Endodermal cell (in vitro differentiated cells): ENCODE measurements at regions not wholly inside any gene's neighbourhood (a gene's known extent, or its start where the extent isn't known, plus 50 kb on each side); places are given as distances from the start of the nearest gene placed in this dataset.

Source experiments
- DNase-seq: peaks from one replicate; pipeline ENCODE4 v3.0.0-alpha.2; 2017
- H3K27ac ChIP-seq: 2 replicates; pipeline ENCODE4 v1.5.1; 2013; ENCODE audit warnings: mild to moderate bottlenecking, low read depth, low read length, moderate library complexity
- H3K27me3 ChIP-seq: 2 replicates; pipeline ENCODE4 v1.6.1; 2013; ENCODE audit warnings: mild to moderate bottlenecking, low read length, moderate library complexity; ENCODE audit not compliant: insufficient read depth, control insufficient read depth, poor library complexity, severe bottlenecking
- H3K36me3 ChIP-seq: 2 replicates; pipeline ENCODE4 v1.7.0; 2013; ENCODE audit warnings: mild to moderate bottlenecking, low read length, moderate library complexity; ENCODE audit not compliant: control insufficient read depth, insufficient read depth
- H3K4me1 ChIP-seq: one replicate; pipeline ENCODE4 v1.7.0; 2013; ENCODE audit warnings: low read length; ENCODE audit not compliant: control insufficient read depth, insufficient read depth
- H3K4me3 ChIP-seq: 2 replicates; pipeline ENCODE4 v1.5.1; 2013; ENCODE audit warnings: mild to moderate bottlenecking, low read length, moderate library complexity
- H3K9ac ChIP-seq: 2 replicates; pipeline ENCODE4 v1.6.1; 2013; ENCODE audit warnings: mild to moderate bottlenecking, low read length, moderate library complexity; ENCODE audit not compliant: poor library complexity, severe bottlenecking; ENCODE audit errors: extremely low read depth
- H3K9me3 ChIP-seq: 2 replicates; pipeline ENCODE4 v1.6.1; 2013; ENCODE audit warnings: mild to moderate bottlenecking, low read length, moderate library complexity; ENCODE audit not compliant: control insufficient read depth
- H3K27ac Mint-ChIP-seq: 2 replicates; pipeline ENCODE4 v1.8.0; 2020; ENCODE audit warnings: mixed read lengths
- H3K27me3 Mint-ChIP-seq: 2 replicates; pipeline ENCODE4 v1.8.0; 2021; ENCODE audit warnings: mild to moderate bottlenecking, mixed read lengths; ENCODE audit not compliant: insufficient read depth
- H3K36me3 Mint-ChIP-seq: 2 replicates; pipeline ENCODE4 v1.8.0; 2020; ENCODE audit warnings: low read depth, mixed read lengths
- H3K4me1 Mint-ChIP-seq: 2 replicates; pipeline ENCODE4 v1.8.0; 2020; ENCODE audit warnings: mixed read lengths
- H3K4me3 Mint-ChIP-seq: 2 replicates; pipeline ENCODE4 v1.8.0; 2020; ENCODE audit warnings: mild to moderate bottlenecking, moderate library complexity, mixed read lengths
- H3K9me3 Mint-ChIP-seq: 2 replicates; pipeline ENCODE4 v1.8.0; 2020; ENCODE audit warnings: mild to moderate bottlenecking, mixed read lengths
- CTCF ChIP-seq: fragments of 200-600 bp; sonication (generic); conservative IDR thresholded peaks from 2 replicates; pipeline ENCODE4 v1.5.0; 2021; ENCODE audit warnings: antibody characterized with exemption, mild to moderate bottlenecking
- WGBS, 2 experiments: methylation state at CpG; one replicate each; pipeline versions ENCODE4 v1.1.5 to v1.1.7; 2013; ENCODE audit warnings: missing lambda C conversion rate in 2 of 2, mixed read lengths in 1 of 2; ENCODE audit not compliant: insufficient coverage in 1 of 2, insufficient read length in 1 of 2; 5-methylcytosine and 5-hydroxymethylcytosine counted together

- no peaks in the 10 kb centered on the region for H3K36me3 Mint-ChIP-seq
- 92 to 100% methylated on average over 2 to 3 of the region's 3 CpGs for WGBS, 2 experiments
Measured at GRCh38 chr9:117574099-117574498, 130.1 kb upstream of the TLR4 start.

GRCh38 chr9:117564839-117565238, 139.4 kb upstream of the TLR4 start:
- Histone ChIP-seq H3K27me3 (no peaks in the 10 kb centered on the region), H3K4me3 (no peak overlapping the region), H3K36me3 (no peaks in the 10 kb centered on the region), H3K27ac (no peak overlapping the region), H3K4me1 (peaks cover 2% of the 10 kb centered on the region), H3K9ac (no peak overlapping the region), H3K9me3 (peaks cover 6% of the 10 kb centered on the region)
- no peak for DNase-seq
- peaks cover 4% of the 10 kb centered on the region for H3K9me3 Mint-ChIP-seq
- H3K27ac Mint-ChIP-seq = no peak overlapping the region
- H3K27me3 Mint-ChIP-seq = peaks cover 4% of the 10 kb centered on the region
- 83 to 93% methylated on average over 1 of the region's 1 CpG for WGBS, 2 experiments
- H3K4me1 Mint-ChIP-seq = peaks cover 10% of the 10 kb centered on the region
- no peaks in the 10 kb centered on the region for H3K36me3 Mint-ChIP-seq
- no peak for TF ChIP-seq CTCF
- no peak overlapping the region for H3K4me3 Mint-ChIP-seq

More at GRCh38 chr9:117574099-117574498, 130.1 kb upstream of the TLR4 start:
- no peak for DNase-seq
- Histone ChIP-seq H3K36me3 (no peaks in the 10 kb centered on the region), H3K4me3 (no peak overlapping the region), H3K9me3 (no peaks in the 10 kb centered on the region), H3K4me1 (no peaks in the 10 kb centered on the region), H3K9ac (no peak overlapping the region), H3K27me3 (no peaks in the 10 kb centered on the region), H3K27ac (no peak overlapping the region)
- H3K27ac Mint-ChIP-seq = no peak overlapping the region
- no peak for TF ChIP-seq CTCF
- H3K9me3 Mint-ChIP-seq = no peaks in the 10 kb centered on the region
- no peak overlapping the region for H3K4me3 Mint-ChIP-seq
- no peaks in the 10 kb centered on the region for H3K4me1 Mint-ChIP-seq
- H3K27me3 Mint-ChIP-seq = no peaks in the 10 kb centered on the region

GRCh38 chr9:117561761-117562160, 142.4 kb upstream of the TLR4 start:
- no peak overlapping the region for H3K27ac ChIP-seq
- H3K4me3 ChIP-seq = no peak overlapping the region
- Mint-ChIP-seq H3K27me3 (no peaks in the 10 kb centered on the region), H3K9me3 (peaks cover 4% of the 10 kb centered on the region), H3K36me3 (no peaks in the 10 kb centered on the region), H3K4me3 (no peak overlapping the region), H3K4me1 (peaks cover 10% of the 10 kb centered on the region), H3K27ac (no peak overlapping the region)
- no peak for DNase-seq
- H3K9me3 ChIP-seq = peaks cover 6% of the 10 kb centered on the region
- no peaks in the 10 kb centered on the region for H3K36me3 ChIP-seq
- H3K9ac ChIP-seq = no peak overlapping the region
- TF ChIP-seq CTCF = no peak
- no peaks in the 10 kb centered on the region for H3K27me3 ChIP-seq
- 80% methylated on average over 1 to 2 of the region's 2 CpGs for WGBS, 2 experiments
- peaks cover 2% of the 10 kb centered on the region for H3K4me1 ChIP-seq
